Vagina (tissue), 2 donors: ENCODE measurements at regions not wholly inside any gene's neighbourhood (a gene's known extent, or its start where the extent isn't known, plus 50 kb on each side); places are given as distances from the start of the nearest gene placed in this dataset.

Experiments
- POLR2A ChIP-seq, 2 donors: fragments of 450-650 bp; IDR thresholded peaks; one replicate each; pipeline ENCODE4 v1.6.1; 2017; ENCODE audit warnings: antibody characterized with exemption in 2 of 2, mild to moderate bottlenecking in 2 of 2, moderate library complexity in 2 of 2
- POLR2AphosphoS5 ChIP-seq, 2 donors: sonication (generic); formaldehyde crosslinking; IDR thresholded peaks; one replicate each; pipeline ENCODE4 v1.9.0; 2017; ENCODE audit warnings: antibody characterized with exemption in 2 of 2, mild to moderate bottlenecking in 2 of 2, low read depth in 1 of 2; ENCODE audit not compliant: insufficient read depth in 1 of 2
- TF ChIP-seq, protein P1 (sequence below), 3 experiments: fragments of 450-650 bp in 2 of 3; fragments of 200-600 bp in 1 of 3; sonication (generic) in 1 of 3; IDR thresholded peaks; one replicate each; pipeline ENCODE4 v1.5.1; 2017 to 2019; ENCODE audit warnings: antibody characterized with exemption in 3 of 3, mild to moderate bottlenecking in 2 of 3, moderate library complexity in 2 of 3

DNA sequence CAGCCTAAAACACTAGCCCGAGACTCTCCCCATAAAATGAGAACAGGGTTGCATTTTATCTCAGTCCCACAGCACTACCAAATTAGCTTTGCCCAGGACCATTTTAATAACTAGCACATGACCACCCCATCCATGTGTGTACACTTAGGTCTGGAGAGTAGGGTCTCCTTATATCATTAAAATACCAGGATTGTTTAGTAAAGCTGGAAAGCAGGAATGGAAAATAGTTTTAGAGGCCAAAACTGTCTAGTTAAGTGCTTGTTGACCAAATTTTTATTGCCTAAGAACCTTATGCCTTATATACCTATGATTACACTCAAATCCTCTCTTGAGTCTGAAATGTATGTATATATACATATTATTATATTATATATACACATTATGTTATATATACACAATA lies 608.4 kb downstream of the HDGFL1 start:
- TF ChIP-seq, protein P1, sequence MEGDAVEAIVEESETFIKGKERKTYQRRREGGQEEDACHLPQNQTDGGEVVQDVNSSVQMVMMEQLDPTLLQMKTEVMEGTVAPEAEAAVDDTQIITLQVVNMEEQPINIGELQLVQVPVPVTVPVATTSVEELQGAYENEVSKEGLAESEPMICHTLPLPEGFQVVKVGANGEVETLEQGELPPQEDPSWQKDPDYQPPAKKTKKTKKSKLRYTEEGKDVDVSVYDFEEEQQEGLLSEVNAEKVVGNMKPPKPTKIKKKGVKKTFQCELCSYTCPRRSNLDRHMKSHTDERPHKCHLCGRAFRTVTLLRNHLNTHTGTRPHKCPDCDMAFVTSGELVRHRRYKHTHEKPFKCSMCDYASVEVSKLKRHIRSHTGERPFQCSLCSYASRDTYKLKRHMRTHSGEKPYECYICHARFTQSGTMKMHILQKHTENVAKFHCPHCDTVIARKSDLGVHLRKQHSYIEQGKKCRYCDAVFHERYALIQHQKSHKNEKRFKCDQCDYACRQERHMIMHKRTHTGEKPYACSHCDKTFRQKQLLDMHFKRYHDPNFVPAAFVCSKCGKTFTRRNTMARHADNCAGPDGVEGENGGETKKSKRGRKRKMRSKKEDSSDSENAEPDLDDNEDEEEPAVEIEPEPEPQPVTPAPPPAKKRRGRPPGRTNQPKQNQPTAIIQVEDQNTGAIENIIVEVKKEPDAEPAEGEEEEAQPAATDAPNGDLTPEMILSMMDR (IDR thresholded peaks at IDR 0.05): no peak
- TF ChIP-seq POLR2AphosphoS5 (IDR thresholded peaks at IDR 0.05; ENCODE audit: insufficient read depth in 1 of 2, low read depth in 1 of 2): no peak
- no peak for TF ChIP-seq POLR2A (IDR thresholded peaks at IDR 0.05)
